ENCODE measurements at regions not wholly inside any gene's neighbourhood (a gene's known extent, or its start where the extent isn't known, plus 50 kb on each side); places are given as distances from the start of the nearest gene placed in this dataset.

DNA sequence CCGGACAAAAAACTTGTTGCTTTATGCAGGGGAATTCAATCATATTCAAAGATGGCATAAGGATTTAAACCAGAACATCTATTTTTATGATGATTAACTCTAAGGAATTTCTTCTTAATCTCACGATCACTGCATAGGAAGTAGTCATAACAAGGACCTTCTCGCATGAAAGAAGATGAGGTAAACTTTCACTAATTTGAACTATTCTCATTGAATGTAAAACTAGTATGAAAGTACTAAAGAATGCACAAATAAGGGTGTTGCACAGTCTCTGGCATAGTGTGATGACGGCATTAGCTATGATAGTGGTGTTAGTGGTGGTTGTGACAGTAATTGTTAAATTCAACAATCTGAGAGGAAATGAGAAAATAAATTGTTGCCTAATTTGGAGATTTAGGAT lies 280.0 kb downstream of the SLC6A15 start:
- ATAC-seq (no peak), DNase-seq (no peak)
- H3K4me3 ChIP-seq = no peak overlapping the region
- TF ChIP-seq, protein P1, sequence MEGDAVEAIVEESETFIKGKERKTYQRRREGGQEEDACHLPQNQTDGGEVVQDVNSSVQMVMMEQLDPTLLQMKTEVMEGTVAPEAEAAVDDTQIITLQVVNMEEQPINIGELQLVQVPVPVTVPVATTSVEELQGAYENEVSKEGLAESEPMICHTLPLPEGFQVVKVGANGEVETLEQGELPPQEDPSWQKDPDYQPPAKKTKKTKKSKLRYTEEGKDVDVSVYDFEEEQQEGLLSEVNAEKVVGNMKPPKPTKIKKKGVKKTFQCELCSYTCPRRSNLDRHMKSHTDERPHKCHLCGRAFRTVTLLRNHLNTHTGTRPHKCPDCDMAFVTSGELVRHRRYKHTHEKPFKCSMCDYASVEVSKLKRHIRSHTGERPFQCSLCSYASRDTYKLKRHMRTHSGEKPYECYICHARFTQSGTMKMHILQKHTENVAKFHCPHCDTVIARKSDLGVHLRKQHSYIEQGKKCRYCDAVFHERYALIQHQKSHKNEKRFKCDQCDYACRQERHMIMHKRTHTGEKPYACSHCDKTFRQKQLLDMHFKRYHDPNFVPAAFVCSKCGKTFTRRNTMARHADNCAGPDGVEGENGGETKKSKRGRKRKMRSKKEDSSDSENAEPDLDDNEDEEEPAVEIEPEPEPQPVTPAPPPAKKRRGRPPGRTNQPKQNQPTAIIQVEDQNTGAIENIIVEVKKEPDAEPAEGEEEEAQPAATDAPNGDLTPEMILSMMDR (IDR thresholded peaks at IDR 0.05) = no peak
- H3K4me1 ChIP-seq (ENCODE audit: low read depth) = no peaks in the 10 kb centered on the region
- H3K9me3 ChIP-seq = no peaks in the 10 kb centered on the region
- intact Hi-C loops (cut with DNase I, micrococcal nuclease) = no loop called here
- no peaks in the 10 kb centered on the region for H3K36me3 ChIP-seq (ENCODE audit: low read depth)

DNA sequence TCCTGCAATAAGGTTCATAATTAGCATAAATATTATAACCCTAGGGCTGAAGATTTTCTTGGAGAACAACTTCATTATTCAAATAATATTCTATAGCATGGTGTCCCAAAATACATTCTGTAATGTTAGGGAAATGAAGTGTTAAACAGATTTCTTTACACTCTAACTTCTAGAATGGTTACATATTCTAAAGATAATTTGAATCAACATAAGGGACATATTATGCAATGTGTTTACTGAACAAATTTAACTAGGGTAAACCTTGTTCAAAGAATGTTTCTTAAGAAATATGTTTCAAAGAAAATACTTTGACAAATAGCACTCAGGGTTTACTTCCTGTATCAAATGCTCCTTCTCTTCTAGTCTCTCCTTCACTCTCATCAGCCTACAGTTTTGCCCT lies 281.6 kb downstream of the SLC6A15 start:
- ATAC-seq (no peak), DNase-seq (no peak)
- Histone ChIP-seq H3K4me1 (ENCODE audit: low read depth) (no peaks in the 10 kb centered on the region), H3K36me3 (ENCODE audit: low read depth) (no peaks in the 10 kb centered on the region), H3K4me3 (no peak overlapping the region), H3K9me3 (no peaks in the 10 kb centered on the region)
- TF ChIP-seq, protein P1 (IDR thresholded peaks at IDR 0.05) = no peak
- intact Hi-C loops (cut with DNase I, micrococcal nuclease) = no loop called here

DNA sequence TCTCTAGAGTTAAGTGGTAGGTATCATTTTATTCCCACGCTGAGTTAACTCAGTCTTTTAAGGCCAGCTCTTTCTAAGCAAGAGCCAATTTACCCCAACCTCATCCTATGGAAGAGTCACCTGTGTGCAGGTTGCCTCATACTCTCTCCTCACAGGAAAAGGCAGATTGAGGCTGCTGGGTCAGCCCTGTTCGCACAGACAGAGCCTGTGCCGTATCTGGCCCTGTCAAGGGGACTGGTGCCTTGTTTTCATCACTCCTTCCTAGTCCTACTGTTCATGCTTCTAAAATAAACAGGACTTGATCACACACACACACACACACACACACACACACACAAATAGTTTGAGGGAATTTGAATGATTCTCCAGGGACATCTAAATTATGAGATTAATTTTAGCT lies 285.0 kb downstream of the SLC6A15 start:
- TF ChIP-seq, protein P1 (IDR thresholded peaks at IDR 0.05) = no peak
- Histone ChIP-seq H3K9me3 (no peaks in the 10 kb centered on the region), H3K36me3 (ENCODE audit: low read depth) (no peaks in the 10 kb centered on the region), H3K4me3 (no peak overlapping the region), H3K4me1 (ENCODE audit: low read depth) (no peaks in the 10 kb centered on the region)
- DNase-seq = no peak
- ATAC-seq = no peak
- intact Hi-C loops (cut with DNase I, micrococcal nuclease) = no loop called here

DNA sequence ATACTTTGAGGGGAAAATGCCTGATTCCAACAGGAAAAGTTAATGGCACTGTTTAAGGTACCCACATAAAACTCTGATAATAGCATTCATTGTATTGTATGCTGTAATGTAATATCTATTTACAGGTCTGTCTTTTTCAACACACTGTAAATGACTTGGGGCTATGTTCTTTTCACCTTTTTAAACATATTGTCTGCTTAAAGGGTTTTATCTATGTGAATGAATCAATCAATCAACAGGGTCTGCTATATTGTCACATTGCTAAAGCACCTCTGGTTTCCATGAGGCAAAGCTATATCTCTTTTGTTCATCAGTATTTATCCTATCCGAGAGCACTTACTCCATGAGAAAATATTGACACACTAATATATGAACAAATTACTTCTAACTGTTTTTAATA lies 288.0 kb downstream of the SLC6A15 start:
- no peaks in the 10 kb centered on the region for H3K9me3 ChIP-seq
- intact Hi-C loops (cut with DNase I, micrococcal nuclease) = no loop called here
- DNase-seq (no peak), ATAC-seq (no peak)
- no peak overlapping the region for H3K4me3 ChIP-seq
- no peaks in the 10 kb centered on the region for H3K4me1 ChIP-seq (ENCODE audit: low read depth)
- H3K36me3 ChIP-seq (ENCODE audit: low read depth) = no peaks in the 10 kb centered on the region
- TF ChIP-seq, protein P1 (IDR thresholded peaks at IDR 0.05) = no peak

DNA sequence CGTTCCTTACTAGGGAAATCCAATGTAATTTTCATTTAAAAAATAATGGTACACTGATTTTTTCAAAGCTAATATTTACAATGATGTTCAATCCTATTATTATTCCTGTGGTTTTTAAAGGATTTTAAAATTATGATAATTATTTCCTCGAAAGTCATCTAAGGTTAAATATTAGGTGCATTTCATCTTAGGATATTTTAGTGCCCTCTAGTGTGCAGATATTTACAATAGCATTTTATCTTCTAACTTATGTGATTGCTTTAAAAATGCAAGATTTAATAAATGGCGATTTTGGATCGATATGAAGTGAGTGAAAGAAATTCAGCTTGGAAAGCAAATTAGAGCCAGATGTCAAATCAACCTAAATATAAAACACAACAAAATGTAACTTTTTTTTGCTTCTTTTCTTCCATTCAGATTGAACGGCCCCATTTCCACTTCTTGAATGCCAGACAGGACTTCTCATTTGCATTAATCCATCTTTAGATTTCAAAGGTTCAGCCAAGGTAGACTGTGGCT lies 293.5 kb downstream of the SLC6A15 start:
- intact Hi-C loops (cut with DNase I, micrococcal nuclease) = no loop called here
- DNase-seq = no peak
- no peaks in the 10 kb centered on the region for H3K9me3 ChIP-seq
- H3K4me1 ChIP-seq (ENCODE audit: low read depth) = no peaks in the 10 kb centered on the region
- ATAC-seq = no peak
- H3K36me3 ChIP-seq (ENCODE audit: low read depth) = no peaks in the 10 kb centered on the region
- no peak overlapping the region for H3K4me3 ChIP-seq
- TF ChIP-seq, protein P1 (IDR thresholded peaks at IDR 0.05) = no peak

Measured in mucosa of descending colon (tissue), 3 donors.